ENCODE measurements at regions not wholly inside any gene's neighbourhood (a gene's known extent, or its start where the extent isn't known, plus 50 kb on each side); places are given as distances from the start of the nearest gene placed in this dataset.
A peak's percentile ranks its signal among the peaks of the same experiment; 100 is the strongest.

DNA sequence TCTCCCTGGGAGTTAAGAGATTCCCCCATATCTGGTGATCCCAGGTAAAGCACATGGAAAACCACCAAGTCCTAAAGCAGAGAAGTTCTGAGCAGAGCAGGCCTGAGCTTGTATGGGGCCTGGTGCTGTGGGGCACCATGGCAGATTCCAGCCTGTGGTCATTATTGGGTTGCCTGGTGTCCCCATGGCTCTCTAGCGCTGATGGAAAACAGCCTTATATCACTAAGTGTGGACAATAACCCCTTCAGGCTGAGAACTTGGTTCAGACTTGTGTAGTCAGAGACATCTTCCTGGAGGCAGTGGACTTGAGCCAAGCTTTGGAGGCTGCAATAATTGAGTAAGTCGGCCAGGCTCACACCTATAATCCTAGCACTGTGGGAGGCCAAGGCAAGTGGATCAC lies 96.8 kb downstream of the MCFD2 start:
- H3K4me3 ChIP-seq (ENCODE audit: control insufficient read depth, low read depth, low read length): no peak overlapping the region
- DNase-seq (ENCODE audit: low read depth): no peak
- TF ChIP-seq CTCF (IDR thresholded peaks at IDR 0.05; ENCODE audit: control insufficient read depth, insufficient read depth, low read depth, low read length, missing control alignments): no peak

DNA sequence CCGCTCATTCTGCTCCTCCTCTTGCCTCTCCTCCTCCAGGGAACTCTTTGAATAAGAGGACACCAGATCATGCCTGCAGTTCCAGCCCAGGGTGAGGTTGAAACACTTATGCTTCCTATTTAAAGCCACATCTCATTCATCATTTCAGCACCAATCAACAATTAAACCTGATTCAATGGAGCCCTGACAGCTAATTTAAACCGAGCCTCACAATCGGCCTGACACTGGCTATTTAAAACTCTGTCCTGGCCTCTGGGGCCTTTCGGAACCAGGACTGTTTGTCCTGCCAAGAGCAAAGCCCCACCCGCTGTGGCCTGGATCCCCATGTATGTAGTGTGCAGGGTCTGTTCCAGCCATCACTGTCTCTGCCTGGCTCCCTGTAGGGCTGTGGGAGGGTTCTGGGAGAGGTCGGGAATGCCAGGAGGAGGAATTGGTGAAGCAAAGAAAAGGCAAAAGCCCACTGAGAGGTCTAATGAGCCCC lies 97.4 kb downstream of the MCFD2 start:
- no peak for TF ChIP-seq CTCF (IDR thresholded peaks at IDR 0.05; ENCODE audit: control insufficient read depth, insufficient read depth, low read depth, low read length, missing control alignments)
- no peak overlapping the region for H3K4me3 ChIP-seq (ENCODE audit: control insufficient read depth, low read depth, low read length)

GRCh38 chr2:46816846-46817726 lies 98.5 kb downstream of the MCFD2 start:
- TF ChIP-seq CTCF (IDR thresholded peaks at IDR 0.05; ENCODE audit: control insufficient read depth, insufficient read depth, low read depth, low read length, missing control alignments): no peak
- DNase-seq (ENCODE audit: low read depth): no peak
- no peak overlapping the region for H3K4me3 ChIP-seq (ENCODE audit: control insufficient read depth, low read depth, low read length)

More for the DNA sequence above, 97.4 kb downstream of the MCFD2 start:
- no peak for DNase-seq (ENCODE audit: low read depth)

DNA sequence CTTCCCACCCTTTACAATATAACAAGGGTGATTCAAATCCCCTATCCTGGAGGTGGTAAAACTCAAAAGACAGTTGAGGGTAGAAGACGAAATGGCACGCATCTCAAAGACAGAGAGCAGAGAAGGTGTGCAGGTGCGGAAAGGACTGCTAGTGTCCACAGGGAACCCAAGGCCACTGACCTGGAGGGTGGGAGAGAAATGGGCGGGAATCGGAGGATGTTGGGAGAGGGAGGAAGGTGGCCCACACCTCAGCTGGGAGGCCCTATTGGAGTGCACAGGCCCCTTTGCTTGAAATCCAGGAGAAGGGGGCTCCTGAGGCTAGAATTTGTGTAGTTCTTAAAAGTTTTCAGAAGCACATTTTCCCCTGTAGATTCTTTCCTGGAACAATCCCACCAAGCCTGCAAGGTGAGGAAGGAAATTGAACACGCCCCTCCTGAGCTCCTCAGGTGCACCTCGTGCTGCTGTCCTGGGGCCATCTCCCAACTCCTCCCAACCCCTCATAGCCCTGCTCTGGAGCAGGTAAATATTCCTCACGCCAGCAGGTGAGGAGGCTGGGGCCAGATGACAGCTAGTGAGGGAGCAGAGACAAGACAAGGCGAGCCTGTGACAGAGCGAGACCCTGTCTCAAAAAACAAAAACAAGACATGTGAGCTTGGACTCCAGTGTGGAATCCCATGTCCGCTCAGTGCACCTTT lies 99.3 kb downstream of the MCFD2 start:
- no peak overlapping the region for H3K4me3 ChIP-seq (ENCODE audit: control insufficient read depth, low read depth, low read length)
- no peak for DNase-seq (ENCODE audit: low read depth)
- TF ChIP-seq CTCF (IDR thresholded peaks at IDR 0.05; ENCODE audit: control insufficient read depth, insufficient read depth, low read depth, low read length, missing control alignments): no peak

- no peak overlapping the region for H3K4me3 ChIP-seq (ENCODE audit: control insufficient read depth, low read depth, low read length)
- DNase-seq (ENCODE audit: low read depth): no peak
- no peak for TF ChIP-seq CTCF (IDR thresholded peaks at IDR 0.05; ENCODE audit: control insufficient read depth, insufficient read depth, low read depth, low read length, missing control alignments)
Observed at GRCh38 chr2:46815121-46815802, 100.3 kb downstream of the MCFD2 start.

DNA sequence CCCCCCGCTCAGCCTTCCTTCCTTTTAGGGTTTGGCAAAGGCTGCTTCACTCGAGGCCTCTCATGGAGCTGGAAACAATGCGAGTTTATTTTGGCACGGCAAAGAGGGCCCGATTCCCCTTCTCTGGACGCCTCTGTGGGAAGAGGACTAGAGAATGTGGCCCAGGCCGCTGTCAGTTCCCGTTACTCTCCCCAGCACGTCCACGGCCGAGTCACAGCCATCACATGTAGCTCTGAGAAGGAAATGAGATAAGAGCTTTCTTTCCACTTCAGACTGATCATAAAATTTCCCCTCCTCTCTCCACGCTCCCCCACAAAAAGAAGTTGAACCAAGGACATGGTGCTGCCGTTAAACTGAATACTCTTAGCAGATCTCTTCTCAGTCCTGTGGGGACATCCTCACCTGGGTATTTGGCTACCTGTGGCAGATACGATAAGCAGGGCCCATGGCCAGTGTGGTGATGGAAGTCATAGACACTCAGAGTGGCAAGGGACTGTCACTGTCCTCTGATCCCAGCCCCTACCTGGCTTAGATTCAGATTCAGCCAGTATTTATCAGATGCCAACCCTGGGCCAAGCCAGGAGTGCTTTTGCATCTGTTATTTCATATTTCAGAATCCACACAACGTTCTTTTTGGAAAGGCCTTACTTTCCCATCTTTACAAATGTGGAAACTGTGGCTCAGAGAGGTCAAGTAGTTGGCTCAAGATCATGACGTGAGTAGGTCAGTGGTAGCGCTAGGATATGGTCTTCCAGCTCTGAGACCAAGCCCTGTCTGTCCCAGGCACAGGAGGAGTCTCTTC lies 101.2 kb downstream of the MCFD2 start:
- DNase-seq (ENCODE audit: low read depth): peak; percentile 65
- no peak overlapping the region for H3K4me3 ChIP-seq (ENCODE audit: control insufficient read depth, low read depth, low read length)
- TF ChIP-seq CTCF (IDR thresholded peaks at IDR 0.05; ENCODE audit: control insufficient read depth, insufficient read depth, low read depth, low read length, missing control alignments): no peak
